ENCODE measurements at regions not wholly inside any gene's neighbourhood (a gene's known extent, or its start where the extent isn't known, plus 50 kb on each side); places are given as distances from the start of the nearest gene placed in this dataset.

- no peak for TF ChIP-seq CTCF (IDR thresholded peaks at IDR 0.05; ENCODE audit: poor library complexity, severe bottlenecking)
- Histone ChIP-seq H3K27me3 (ENCODE audit: insufficient read depth, poor library complexity, severe bottlenecking) (no peaks in the 10 kb centered on the region), H3K36me3 (ENCODE audit: low read depth) (no peaks in the 10 kb centered on the region), H3K4me1 (ENCODE audit: insufficient read depth, poor library complexity, severe bottlenecking) (no peaks in the 10 kb centered on the region), H3K9me3 (ENCODE audit: severe bottlenecking) (no peaks in the 10 kb centered on the region), H3K4me3 (ENCODE audit: severe bottlenecking) (no peak overlapping the region), H3K27ac (ENCODE audit: poor library complexity, severe bottlenecking) (no peak overlapping the region)
- DNase-seq (ENCODE audit: low spot score) (no peak), ATAC-seq (ENCODE audit: low read depth) (no peak)
These were observed 55.0 kb upstream of the CXXC4 start for GRCh38 chr4:104549736-104550135.

GRCh38 chr4:104559502-104559901 is 64.8 kb upstream of the CXXC4 start:
- TF ChIP-seq CTCF (IDR thresholded peaks at IDR 0.05; ENCODE audit: poor library complexity, severe bottlenecking): no peak
- Histone ChIP-seq H3K27ac (ENCODE audit: poor library complexity, severe bottlenecking) (no peak overlapping the region), H3K4me3 (ENCODE audit: severe bottlenecking) (no peak overlapping the region), H3K27me3 (ENCODE audit: insufficient read depth, poor library complexity, severe bottlenecking) (no peaks in the 10 kb centered on the region), H3K36me3 (ENCODE audit: low read depth) (no peaks in the 10 kb centered on the region), H3K4me1 (ENCODE audit: insufficient read depth, poor library complexity, severe bottlenecking) (no peaks in the 10 kb centered on the region), H3K9me3 (ENCODE audit: severe bottlenecking) (peaks cover 2% of the 10 kb centered on the region)
- DNase-seq (ENCODE audit: low spot score): no peak
- no peak for ATAC-seq (ENCODE audit: low read depth)

DNA sequence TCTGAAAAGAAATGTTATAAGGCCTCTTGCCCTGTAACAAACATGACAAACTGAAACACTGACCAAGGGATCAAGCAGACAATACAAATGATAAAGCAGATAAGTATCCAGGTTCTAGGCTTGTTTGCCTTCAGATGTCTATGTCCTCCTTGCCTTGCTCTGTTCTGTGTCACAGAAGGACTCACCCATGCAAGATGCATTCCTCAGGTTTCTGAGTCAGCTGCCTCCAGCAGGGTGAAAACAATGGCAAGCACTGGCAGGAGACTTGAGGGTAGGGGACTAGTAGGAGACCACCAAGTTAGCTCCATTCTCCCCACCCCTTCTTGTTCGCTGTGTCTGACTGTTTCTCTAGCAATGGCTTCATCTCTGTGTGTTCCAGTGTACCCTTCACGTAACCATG is 76.6 kb upstream of the CXXC4 start:
- peak; percentile 42; the same call in 1 of the 3 replicates for ATAC-seq (ENCODE audit: low read depth)
- no peak for DNase-seq (ENCODE audit: low spot score)
- Histone ChIP-seq H3K36me3 (ENCODE audit: low read depth) (no peaks in the 10 kb centered on the region), H3K4me3 (ENCODE audit: severe bottlenecking) (no peak overlapping the region), H3K27ac (ENCODE audit: poor library complexity, severe bottlenecking) (no peak overlapping the region), H3K27me3 (ENCODE audit: insufficient read depth, poor library complexity, severe bottlenecking) (no peaks in the 10 kb centered on the region), H3K9me3 (ENCODE audit: severe bottlenecking) (no peaks in the 10 kb centered on the region), H3K4me1 (ENCODE audit: insufficient read depth, poor library complexity, severe bottlenecking) (no peaks in the 10 kb centered on the region)
- TF ChIP-seq CTCF (IDR thresholded peaks at IDR 0.05; ENCODE audit: poor library complexity, severe bottlenecking): no peak

GRCh38 chr4:104574371-104574770 is 79.7 kb upstream of the CXXC4 start:
- no peak overlapping the region for H3K27ac ChIP-seq (ENCODE audit: poor library complexity, severe bottlenecking)
- DNase-seq (ENCODE audit: low spot score) (no peak), ATAC-seq (ENCODE audit: low read depth) (no peak)
- H3K9me3 ChIP-seq (ENCODE audit: severe bottlenecking): no peaks in the 10 kb centered on the region
- H3K27me3 ChIP-seq (ENCODE audit: insufficient read depth, poor library complexity, severe bottlenecking): no peaks in the 10 kb centered on the region
- no peaks in the 10 kb centered on the region for H3K36me3 ChIP-seq (ENCODE audit: low read depth)
- no peak overlapping the region for H3K4me3 ChIP-seq (ENCODE audit: severe bottlenecking)
- TF ChIP-seq CTCF (IDR thresholded peaks at IDR 0.05; ENCODE audit: poor library complexity, severe bottlenecking): no peak
- H3K4me1 ChIP-seq (ENCODE audit: insufficient read depth, poor library complexity, severe bottlenecking): no peaks in the 10 kb centered on the region

- no peak overlapping the region for H3K27ac ChIP-seq (ENCODE audit: poor library complexity, severe bottlenecking)
- no peak for TF ChIP-seq CTCF (IDR thresholded peaks at IDR 0.05; ENCODE audit: poor library complexity, severe bottlenecking)
- H3K36me3 ChIP-seq (ENCODE audit: low read depth): no peaks in the 10 kb centered on the region
- no peak for DNase-seq (ENCODE audit: low spot score)
- no peak for ATAC-seq (ENCODE audit: low read depth)
- H3K9me3 ChIP-seq (ENCODE audit: severe bottlenecking): no peaks in the 10 kb centered on the region
- no peak overlapping the region for H3K4me3 ChIP-seq (ENCODE audit: severe bottlenecking)
- no peaks in the 10 kb centered on the region for H3K27me3 ChIP-seq (ENCODE audit: insufficient read depth, poor library complexity, severe bottlenecking)
- H3K4me1 ChIP-seq (ENCODE audit: insufficient read depth, poor library complexity, severe bottlenecking): no peaks in the 10 kb centered on the region
These were observed 80.6 kb upstream of the CXXC4 start for GRCh38 chr4:104575278-104575677.
